Head of caudate nucleus (tissue), 42 donors: ENCODE measurements at regions not wholly inside any gene's neighbourhood (a gene's known extent, or its start where the extent isn't known, plus 50 kb on each side); places are given as distances from the start of the nearest gene placed in this dataset.

Experiments used
- DNase-seq, 42 donors: peaks; one replicate each; pipeline versions ENCODE4 v3.0.0 to v3.0.0-alpha.2; 2020 to 2021; ENCODE audit warnings: mixed read lengths in 7 of 42
- intact Hi-C: fragments of 100-400 bp; cut with DNase I; formaldehyde crosslinking; loops from one replicate; pipeline ENCODE4 v1.15.0; 2022

DNA sequence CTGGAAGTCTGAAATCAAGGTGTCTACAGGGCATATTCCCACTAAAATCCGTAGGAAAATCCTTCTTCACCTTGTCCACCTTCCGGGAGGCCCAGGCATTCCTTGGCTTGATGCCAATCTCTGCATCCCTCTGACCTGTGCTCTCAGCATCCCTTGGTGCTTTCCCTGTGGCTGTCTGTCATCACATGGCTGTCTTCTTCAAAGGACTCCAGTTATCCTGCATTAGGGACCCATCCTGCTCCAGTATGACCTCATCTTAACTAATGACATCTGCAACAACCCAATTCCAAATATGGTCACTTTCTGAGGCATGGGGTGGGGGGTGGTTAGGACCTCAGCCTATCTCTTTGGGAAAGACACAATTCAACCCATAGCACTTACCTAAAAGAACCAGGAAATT, 423.8 kb downstream of the IRS2 start:
- no peak for DNase-seq

DNA sequence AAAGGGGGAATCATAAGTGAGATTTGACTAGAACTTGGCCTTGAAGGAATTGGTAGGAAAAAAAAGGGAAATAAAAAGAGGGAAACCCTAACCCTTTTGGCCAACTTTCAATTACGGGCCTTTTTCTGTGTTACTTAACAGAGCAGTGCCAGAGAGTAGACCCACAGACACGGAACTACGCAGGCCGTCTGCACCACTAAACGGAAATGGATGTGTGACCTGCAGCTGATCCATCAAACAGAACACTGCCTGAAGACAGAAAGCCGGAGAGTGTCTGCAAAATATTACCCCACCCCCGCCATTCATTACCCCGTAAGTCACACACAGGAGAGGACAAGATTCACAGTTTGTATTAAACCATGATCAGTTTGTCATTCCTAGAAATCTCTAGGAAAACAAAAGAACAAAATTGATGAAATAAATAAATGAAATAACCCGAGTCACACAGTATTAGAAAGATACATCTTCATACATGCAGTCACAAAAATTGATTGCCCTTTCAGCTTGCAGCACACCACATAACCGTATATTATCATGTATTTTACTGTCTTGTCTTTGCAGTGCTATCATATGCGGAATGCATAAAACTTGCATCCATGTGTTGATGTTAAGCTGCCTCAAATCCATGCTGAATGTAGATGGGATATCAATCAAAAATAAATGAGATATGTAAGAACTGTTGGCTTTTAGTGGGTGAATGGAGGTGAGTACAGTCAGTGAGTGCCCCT, 424.7 kb downstream of the IRS2 start:
- intact Hi-C loops: no loop called here
- DNase-seq: peak in 15 of 42 donors; percentile 11 to 62 (median 33)

More for the DNA sequence above, 423.8 kb downstream of the IRS2 start:
- intact Hi-C loops: no loop called here

DNA sequence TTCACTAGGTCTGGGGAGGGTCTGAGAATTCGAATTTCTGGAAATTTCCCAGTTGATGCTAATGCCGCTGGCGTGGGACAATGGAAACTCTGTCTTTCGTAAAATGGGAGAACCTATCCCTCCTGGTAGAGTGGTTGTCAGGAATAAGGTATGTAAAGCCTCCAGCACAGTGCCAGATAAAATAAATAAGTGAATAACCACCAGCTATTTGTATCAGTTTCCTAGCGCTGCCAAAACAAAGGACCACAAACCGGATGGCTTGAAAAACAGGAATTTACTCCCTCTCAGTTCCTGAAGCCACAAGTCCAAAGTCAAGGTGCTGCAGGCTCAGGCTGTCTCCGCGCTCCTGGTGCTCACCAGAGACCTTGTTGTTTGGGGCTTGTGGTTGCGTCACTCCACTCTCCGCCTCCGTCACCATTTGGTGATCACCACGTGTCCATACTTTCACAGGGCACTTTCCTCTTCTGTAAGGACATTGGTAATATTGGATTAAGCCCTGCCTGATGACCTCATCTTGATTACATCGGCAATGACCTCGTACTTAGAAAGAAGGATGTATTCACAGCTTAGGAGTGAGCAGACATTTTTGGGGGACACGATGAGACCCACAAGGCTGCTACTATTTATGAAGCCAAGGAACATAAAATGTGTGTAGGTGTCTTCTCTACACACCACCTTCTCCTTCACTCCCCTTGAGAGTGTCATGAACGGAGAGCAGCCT, 428.5 kb downstream of the IRS2 start:
- DNase-seq: no peak
- intact Hi-C loops: no loop called here

DNA sequence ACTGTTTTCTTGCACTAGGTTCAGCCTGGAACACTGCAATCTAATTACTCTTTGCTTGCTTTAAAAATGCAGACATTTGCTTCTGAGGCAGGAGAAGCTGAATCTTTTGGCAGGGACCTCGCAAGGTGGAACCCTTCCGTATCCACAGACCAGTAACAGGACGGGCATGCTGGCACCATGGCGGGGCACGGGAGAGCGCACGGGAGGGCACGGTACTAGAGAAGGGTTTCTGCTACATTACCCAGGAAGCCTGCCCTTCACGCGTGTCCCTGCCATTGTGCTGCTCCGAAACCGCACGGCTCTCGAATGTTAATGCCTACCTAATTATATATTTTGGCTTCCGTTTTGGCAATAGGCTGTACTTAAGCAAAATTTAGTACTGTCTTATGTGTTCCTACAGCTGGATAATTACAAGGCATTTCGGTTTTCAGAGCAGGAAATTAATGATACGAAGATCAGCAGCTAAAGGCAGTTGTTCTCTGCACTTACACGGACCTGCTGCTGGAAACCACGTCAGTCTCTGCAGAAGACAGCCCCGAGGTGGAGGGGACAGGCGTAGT, 430.4 kb downstream of the IRS2 start:
- peak in 4 of 42 donors; percentile 11 to 42 (median 22) for DNase-seq

DNA sequence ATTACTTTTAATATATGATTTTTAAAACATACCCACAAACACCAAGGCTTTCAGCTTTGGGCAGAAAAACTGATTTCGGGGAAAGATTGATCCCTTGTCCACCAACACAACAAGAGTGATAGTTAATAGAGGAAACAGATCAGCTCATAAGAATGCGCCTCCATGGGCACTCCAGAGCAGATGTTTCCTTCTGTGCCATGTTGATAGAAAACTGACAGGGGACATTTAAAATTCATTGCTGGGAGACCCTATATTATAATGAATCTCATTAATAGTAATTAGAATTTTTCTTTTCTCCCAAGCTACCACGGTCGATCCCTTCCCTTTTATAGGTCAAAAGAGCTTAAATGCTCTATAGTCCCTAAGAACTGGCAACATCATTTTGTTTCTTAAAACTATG, 431.2 kb downstream of the IRS2 start:
- DNase-seq: no peak
- intact Hi-C loops: no loop called here

More for the DNA sequence above, 430.4 kb downstream of the IRS2 start:
- intact Hi-C loops: no loop called here

DNA sequence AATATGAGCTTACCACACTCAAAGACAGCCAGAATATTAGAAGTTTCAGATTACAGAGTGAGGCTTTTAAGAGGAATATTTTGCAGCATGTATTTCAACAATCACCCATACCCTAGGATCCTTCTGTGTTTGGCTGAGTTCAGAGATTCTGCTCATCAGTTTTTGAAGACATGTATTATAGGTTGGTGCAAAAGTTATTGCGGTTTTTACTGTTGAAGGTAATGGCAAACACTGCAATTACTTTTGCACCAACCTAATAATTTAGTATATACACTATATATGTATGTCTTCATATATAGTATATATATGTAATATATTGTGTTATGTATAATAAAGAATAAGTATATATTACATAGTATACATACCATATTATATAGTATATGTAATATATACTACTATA, 435.1 kb downstream of the IRS2 start:
- intact Hi-C loops: no loop called here
- DNase-seq: no peak

DNA sequence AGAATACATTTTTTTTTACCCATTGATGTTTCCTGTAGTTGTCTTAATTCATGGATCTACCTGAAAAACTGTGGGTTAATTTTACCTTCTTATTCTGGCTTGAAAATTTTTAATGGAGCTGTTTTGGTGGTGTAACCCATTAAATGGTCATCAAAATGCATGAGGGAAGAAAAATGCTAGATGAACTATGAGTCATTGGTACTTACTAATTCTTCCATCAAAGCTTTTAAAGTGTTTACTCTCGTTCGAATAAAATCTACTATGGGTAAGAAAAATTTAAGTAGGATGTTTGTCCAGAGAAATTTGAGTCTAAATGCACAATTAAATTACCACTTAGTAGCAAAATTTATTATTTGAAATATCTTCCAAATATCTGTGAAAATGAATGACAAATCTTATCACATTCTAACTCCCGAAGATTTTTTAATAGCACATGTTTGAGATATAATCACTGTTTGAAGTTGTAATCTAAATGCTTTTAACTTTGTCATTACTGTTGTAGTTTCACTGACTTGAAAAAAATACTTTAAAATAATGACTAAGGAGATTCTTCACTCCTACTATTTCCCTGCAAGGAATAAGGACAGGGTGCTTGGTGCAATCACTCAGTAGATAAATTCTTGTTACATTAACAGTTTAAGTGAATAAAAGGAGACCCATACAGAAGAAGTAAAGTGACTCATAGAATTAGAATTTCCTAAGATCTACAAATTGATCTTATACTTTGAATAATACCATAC, 437.7 kb downstream of the IRS2 start:
- no peak for DNase-seq
- intact Hi-C loops: no loop called here

DNA sequence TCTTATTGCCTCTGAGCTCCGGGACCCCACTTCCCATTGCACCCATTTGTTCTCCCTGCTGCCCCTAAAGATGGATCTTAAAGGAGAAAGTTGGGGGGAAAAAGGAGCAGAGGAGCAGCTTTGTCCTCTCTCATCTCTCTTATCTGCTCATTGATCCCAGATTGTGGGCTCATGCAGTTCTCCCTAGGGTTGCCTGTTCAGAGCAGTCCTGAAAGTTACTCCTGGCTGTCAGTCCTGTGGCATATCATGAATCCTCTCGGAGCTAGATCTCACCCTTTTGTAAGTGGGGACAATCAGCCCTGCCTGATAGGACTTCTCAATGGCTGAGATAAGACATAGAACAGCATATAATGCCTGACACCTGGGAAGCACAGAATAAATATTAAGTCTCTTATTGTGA, 440.3 kb downstream of the IRS2 start:
- no peak for DNase-seq
- intact Hi-C loops: no loop called here

DNA sequence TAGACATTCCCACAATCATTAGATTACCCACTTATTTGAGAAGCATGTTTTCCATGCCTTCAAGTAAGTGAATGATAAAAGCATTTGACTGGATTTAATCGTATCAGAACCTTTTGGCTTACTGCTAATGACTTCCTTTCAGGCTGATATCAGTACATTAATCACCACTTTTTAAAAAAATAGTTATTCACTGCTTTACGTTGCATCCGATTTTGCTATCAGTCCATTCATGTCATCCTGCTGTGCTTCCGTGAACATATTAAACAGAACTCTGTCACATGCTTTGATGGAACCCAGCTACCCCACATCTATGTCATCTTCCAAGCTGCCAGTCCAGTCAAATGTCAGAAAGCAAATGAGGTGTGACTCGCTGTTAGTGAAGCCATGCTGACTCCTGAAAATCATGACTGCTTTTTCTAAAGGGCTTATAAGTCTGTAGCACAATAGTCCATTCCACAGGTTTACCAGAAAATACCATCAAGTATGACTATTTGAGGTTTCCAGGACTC, 440.9 kb downstream of the IRS2 start:
- intact Hi-C loops: no loop called here
- DNase-seq: no peak

DNA sequence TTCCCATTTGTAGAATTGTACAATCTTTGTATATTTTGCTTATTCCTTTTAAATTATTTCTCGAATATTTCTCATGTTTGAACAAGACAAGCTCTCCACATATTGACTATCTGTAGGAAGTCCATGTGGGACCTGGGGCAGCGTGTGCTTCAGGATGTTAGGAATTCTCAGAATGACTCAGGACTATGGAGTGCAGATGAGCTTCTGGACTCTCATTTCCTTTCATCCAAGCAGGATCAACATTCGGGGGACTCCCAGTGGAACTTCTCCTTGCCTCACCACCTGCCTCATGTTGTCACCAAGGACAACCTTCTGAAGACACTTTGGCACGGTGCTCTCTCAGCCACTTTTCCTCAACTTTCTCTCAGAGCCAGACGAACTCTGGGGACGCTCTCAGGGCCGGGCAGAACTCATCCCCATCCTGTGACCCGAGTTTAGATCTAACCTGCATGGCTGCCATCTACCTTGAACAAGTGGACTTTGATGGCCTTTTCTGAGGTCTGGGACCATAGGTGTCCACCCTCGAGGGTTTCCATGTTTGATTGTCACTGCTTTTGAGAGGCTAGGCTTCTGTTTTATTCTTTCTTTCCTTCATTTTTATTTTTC, 441.7 kb downstream of the IRS2 start:
- intact Hi-C loops: no loop called here
- DNase-seq: no peak

DNA sequence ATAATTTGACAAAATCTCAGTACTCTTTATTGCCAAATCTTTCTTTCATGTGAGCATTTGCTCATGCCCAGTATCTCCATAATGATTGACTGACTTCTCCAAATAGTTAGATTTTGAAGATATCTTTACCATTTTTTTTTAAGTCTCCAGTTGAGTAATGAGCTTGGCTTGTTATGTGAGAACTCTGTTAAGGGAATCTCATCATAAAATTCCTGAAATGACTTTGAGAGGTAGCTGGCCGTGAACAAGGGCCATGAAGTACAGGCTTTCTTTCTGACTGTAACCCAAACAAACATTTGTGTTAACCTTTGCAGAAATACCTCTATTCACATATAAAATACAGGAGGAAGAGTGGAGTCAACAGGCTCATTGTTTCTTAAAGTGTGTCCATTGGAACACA, 449.7 kb downstream of the IRS2 start:
- intact Hi-C loops: no loop called here
- no peak for DNase-seq

DNA sequence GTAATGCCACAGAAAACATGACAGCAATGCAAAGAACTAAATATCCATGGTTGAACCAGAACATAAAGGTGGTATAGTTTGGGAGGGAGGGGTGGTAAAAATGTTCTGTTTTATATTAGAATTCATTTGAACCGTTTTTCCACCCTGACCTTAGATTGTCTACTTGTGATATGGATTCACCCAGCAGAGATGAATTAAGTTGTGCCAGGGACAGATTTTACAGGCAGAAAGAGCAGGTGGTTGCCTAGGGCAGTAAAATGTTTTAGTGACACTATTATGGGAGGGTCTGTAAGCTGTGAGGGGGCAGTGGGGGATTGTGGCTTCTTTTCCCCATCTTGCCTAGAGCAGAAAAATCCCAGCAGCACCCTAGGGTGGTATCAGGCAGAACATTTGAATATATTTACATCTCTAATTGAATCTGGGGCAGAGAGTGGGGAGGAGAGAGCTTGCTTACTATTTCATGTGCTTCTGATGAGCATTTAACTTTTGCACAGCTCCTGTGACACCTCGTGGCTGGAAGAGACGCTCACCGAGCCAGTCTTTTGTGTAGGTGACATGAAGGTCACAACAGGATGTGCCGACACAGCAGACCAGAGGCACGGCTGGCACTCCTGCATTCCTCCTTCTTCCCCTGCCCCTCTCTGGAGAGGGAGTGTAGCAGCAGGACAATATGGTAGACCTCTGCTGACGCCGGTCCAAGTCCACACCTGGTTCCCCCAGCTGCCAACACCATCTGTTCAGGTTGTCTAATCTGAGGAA, 452.3 kb downstream of the IRS2 start:
- intact Hi-C loops: no loop called here
- no peak for DNase-seq

DNA sequence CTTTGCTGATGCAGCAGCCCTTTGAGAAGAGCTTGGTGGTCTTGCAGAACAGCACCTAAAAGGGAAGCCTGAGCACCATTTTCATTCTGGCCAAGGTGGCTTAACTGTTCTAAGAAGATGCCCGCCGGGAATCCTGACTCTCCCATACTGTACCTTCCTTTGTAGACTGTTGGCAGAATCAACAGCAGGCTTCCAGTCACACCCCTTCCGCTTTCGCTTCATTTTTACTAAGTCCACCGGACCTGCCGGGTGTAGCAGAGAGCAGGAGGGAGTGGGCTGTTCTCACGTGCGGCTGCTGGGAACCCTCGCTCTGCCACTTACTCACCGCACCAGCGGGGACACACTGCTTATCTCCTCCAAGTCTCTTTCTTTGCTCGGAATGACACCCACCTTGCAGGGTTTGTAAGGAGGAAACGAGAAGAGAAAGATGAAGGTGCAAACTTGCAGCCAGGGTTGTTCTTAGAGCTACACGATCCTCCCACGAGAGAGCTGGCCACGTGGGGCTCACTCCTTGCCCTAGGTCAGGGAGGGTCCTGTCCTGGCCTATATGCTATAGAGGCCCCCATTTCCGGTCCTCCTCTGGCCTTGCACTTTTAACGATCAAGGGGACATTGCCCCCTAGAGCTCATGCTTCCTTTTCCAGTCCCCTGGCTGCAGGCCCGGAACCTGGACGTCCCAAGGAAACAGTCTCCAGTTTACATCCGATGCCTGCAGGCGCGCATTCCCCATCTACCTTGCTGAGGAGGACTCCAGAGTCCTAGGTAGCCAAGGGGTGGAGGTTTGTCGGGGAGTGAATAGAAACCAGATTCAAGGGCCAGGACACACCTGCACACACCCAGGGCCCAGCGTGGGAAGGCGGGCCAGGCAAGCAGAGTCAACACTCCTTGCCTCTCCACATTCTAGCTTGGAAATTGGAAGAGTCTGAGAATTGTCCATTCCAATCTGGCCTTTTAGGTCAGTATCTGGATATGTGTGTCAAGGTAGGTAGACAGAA, 453.6 kb downstream of the IRS2 start:
- intact Hi-C loops: no loop called here

DNA sequence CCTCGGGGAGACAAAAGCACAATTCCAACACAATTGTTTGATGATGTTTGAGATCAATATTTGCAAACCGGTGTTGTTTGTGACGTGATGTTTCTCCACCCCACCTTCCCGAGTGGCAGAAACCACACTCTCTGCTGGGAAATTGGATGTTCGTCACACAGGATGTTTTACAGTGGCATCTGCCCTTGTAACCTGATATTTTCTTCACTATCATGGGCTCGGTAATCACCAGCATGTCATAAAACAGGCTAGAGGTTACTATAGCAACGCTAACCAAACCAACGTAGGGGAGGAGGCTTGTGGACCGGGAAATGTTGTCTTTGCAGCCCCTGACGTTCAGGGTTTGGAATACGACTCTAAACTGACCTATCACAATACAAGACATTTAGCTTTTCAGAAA, 454.5 kb downstream of the IRS2 start:
- intact Hi-C loops: no loop called here
- DNase-seq: no peak

More for the DNA sequence above, 453.6 kb downstream of the IRS2 start:
- DNase-seq: no peak

DNA sequence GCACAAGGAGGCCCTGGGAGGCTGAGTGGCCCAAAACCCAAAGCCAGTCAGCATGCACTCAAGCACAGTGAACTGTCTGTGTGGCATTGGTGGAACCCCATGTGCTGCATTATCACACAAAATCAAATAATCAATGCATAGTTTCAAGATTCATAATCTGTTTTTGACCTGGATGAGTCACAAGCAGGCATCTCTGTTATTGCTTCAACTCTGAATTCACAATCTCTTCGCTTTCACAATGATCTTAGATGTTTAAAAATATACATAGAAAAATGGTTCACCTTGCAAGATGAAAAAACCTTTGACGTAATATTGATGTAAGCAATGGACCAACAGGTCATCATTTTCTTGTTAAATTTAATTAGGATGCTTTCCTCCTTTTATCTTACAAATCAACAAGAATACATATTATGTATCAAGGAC, 455.4 kb downstream of the IRS2 start:
- intact Hi-C loops: no loop called here
- no peak for DNase-seq

DNA sequence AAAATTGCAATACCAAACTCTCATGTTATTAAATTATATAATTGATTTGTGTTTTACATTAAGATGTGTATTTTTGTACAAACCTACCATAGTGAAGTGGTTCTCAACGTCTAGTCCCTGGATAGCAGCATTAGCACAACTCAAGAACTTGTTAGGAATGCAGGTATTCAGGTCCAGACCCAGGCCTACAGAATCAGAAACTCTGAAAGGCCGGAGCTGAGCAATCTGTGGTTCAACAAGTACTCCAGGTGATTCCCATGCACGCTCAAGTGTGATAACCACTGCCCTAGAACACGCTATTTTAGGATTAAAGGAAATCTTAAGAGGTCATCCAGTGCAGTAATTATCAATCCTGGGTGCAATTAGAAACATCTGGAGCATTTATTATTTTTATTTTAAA, 456.3 kb downstream of the IRS2 start:
- no peak for DNase-seq

DNA sequence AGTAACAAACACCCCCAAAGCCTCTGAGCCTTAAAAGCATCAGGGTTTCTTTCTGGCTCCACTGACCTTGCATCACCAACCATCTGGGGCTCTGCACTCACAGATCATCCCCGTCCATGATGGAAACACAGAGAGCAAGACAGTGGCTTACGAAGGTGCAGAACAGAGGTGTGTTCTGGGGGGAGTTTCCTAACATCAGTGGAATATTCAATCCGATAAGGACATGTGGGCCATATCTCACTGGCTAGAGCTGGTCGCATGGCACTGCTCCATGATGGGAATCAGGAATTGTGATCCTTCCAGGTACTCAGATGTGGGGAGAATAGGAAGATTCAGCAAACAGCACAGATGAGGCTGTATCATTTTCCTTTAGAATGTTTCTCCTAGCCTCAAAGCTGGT, 457.2 kb downstream of the IRS2 start:
- DNase-seq: no peak
- intact Hi-C loops: no loop called here

More for the DNA sequence above, 456.3 kb downstream of the IRS2 start:
- intact Hi-C loops: no loop called here
